Kidney epithelial cell (primary cell): ENCODE measurements at regions not wholly inside any gene's neighbourhood (a gene's known extent, or its start where the extent isn't known, plus 50 kb on each side); places are given as distances from the start of the nearest gene placed in this dataset.

Experiments
- DNase-seq: peaks from one replicate; pipeline ENCODE4 v3.0.0-alpha.2; 2010; ENCODE audit warnings: low read depth
- H3K27me3 ChIP-seq: 2 replicates; pipeline ENCODE4 v1.6.0; 2011; ENCODE audit warnings: low read length; ENCODE audit not compliant: control insufficient read depth, insufficient read depth
- H3K36me3 ChIP-seq: 2 replicates; pipeline ENCODE4 v1.5.1; 2011; ENCODE audit warnings: low read length; ENCODE audit not compliant: control insufficient read depth, insufficient read depth
- H3K4me3 ChIP-seq: 2 replicates; pipeline ENCODE4 v1.5.1; 2011; ENCODE audit warnings: low read depth, mild to moderate bottlenecking, control low read depth, low read length
- TF ChIP-seq, protein P1 (sequence below): IDR thresholded peaks from 2 replicates; pipeline ENCODE4 v1.5.1; 2011; ENCODE audit warnings: mild to moderate bottlenecking, moderate library complexity, low read length, control low read depth, inconsistent platforms; ENCODE audit not compliant: insufficient read depth, poor library complexity, severe bottlenecking

DNA sequence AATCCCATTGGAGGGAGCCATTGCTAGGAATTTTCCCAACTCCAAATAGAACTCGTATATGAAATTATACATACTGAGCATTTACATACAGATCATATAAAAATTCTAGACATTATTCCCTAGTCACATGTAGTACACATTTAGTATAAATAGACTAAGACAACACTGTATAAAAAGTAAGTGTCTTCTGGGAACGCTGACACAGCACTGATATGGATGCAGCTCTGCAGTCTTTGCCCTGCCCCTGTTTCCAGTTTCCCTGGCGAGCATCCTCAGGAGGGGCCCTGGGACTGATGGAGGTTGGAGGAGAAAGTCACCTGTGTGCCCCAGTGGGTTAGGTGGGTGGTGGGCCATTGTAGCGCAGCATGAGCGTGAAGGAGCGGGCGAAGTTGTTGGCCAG is 97.8 kb upstream of the CLMN start:
- Histone ChIP-seq H3K36me3 (no peaks in the 10 kb centered on the region), H3K4me3 (no peak overlapping the region), H3K27me3 (peaks cover 6% of the 10 kb centered on the region)
- TF ChIP-seq, protein P1, sequence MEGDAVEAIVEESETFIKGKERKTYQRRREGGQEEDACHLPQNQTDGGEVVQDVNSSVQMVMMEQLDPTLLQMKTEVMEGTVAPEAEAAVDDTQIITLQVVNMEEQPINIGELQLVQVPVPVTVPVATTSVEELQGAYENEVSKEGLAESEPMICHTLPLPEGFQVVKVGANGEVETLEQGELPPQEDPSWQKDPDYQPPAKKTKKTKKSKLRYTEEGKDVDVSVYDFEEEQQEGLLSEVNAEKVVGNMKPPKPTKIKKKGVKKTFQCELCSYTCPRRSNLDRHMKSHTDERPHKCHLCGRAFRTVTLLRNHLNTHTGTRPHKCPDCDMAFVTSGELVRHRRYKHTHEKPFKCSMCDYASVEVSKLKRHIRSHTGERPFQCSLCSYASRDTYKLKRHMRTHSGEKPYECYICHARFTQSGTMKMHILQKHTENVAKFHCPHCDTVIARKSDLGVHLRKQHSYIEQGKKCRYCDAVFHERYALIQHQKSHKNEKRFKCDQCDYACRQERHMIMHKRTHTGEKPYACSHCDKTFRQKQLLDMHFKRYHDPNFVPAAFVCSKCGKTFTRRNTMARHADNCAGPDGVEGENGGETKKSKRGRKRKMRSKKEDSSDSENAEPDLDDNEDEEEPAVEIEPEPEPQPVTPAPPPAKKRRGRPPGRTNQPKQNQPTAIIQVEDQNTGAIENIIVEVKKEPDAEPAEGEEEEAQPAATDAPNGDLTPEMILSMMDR, result no peak
- DNase-seq, result no peak

DNA sequence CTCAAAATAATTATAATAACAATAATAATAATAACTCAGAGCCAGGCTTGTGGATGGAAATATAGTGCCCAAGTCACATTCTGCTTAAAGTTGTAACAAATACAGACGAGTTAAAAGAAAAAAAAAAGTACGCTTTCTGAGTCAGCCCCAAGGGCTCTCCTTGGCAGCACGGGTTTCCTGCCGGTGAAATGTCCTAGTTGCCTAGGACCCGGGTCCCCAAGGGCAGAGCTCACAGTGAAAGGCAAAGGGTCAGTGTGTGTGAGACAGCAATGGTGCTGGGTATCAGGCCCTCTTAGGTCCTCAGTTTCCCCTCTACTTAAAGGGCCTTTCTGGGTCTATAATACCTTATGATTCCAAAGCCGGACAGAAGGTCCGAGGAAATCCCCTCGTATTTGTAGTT is 96.3 kb upstream of the CLMN start:
- TF ChIP-seq, protein P1, result no peak
- no peak for DNase-seq
- H3K4me3 ChIP-seq, result no peak overlapping the region
- H3K36me3 ChIP-seq, result no peaks in the 10 kb centered on the region
- peaks cover 6% of the 10 kb centered on the region for H3K27me3 ChIP-seq

DNA sequence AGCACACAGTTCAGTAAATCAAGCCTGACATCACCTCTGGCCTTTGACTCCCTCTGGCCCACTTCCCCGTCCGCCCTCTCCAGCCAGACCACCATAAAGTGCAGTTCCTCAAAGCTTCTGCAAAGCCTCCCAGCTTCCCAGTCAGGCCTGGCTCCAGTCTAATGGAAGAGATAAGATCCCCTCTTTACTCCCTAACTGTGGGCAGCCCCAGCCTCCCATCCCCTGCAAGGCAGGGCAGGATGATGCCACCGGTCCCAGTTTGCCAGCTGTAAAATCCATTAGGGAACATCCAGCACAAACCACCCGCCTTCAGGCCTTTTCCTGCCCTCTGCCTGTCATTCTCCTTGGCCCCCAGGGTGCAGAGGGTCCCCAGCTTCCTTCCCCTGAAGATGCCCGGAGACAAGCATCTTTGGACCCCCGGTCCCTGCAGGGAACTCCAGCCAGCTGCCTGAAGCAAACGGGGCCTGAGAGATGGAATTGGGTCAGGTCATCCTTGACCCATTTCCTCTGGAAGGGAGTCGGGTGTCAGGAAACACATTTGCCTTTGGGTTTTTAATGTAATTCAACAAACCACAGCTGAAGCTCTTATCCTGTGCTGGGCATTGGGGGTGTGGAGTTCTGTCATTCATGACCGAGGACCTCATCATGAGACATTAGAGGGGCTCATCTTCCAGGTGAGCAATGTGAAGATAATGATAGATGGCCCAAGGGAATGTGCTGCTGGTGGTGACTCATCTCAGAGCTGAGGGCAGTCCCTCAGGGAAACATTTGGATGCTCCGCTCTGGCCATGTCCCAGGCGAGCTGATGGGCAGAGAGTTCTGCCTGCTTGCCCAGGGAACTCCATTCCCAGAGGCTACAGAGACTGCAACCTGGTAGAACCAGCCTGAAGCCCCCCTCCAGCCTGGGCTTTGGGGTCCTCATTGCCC is 93.8 kb upstream of the CLMN start:
- no peak overlapping the region for H3K4me3 ChIP-seq
- no peak for DNase-seq
- TF ChIP-seq, protein P1, result no peak

DNA sequence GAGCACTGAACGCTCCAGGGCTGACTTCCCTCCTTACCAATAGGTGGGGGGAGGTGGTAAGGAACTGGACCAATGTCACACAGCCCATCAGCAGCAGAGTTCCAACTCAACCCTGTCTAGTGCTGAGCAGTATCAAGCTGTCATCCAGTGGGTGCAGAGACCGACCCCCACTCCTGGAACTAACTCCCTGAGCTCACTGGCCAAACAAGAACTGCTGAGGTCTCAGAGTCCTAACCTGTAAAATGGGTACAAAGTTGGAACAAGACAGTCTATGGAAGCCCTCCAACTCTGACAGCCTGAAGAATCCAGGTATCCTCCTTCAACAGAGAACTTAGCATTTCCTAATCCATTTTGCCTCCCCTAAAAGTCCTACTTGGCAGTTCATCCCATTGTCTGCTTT is 91.1 kb upstream of the CLMN start:
- TF ChIP-seq, protein P1, result no peak
- Histone ChIP-seq H3K36me3 (no peaks in the 10 kb centered on the region), H3K4me3 (no peak overlapping the region), H3K27me3 (peaks cover 15% of the 10 kb centered on the region)
- DNase-seq, result no peak

More for the DNA sequence above, 93.8 kb upstream of the CLMN start:
- H3K36me3 ChIP-seq, result no peaks in the 10 kb centered on the region
- peaks cover 15% of the 10 kb centered on the region for H3K27me3 ChIP-seq

DNA sequence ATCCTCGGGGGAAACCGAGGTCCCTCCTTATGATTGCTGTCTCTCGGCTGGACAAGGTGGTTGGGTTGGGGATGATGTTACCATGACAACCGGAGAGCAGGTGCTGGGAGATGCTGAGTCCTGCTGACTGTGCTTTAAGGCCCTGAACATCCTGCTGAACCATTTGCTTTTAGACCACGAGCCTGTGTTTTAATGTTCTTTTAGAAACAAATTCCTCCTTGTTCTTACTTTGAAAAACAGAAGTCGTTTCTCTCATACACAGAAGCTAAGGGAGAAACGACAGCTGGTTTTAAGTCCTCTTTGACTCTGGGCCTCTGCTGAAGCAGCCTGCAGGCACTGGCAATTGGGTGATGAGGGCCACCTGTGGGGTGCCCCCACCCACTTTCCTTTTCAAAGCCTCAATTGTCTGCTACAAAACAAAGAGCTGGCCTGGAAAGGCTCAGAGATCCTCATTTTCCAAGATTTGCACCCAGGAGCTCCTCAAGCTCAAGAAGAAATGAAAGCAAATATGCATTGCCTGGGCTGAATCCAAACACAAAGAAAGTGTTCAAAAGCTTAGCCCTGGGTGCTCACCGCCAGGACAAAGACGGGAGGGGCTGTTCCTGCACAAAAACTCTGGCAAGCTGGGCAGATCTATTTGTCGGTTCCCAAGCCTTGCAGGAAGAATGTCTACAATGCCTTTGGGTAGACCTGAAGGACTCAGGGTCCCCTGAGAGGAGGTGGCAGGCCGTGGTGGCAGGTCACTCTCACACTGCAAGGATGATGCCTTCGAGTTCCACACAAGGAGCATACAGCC is 90.0 kb upstream of the CLMN start:
- H3K27me3 ChIP-seq, result peaks cover 15% of the 10 kb centered on the region
- TF ChIP-seq, protein P1, result no peak

More for the DNA sequence above, 90.0 kb upstream of the CLMN start:
- H3K36me3 ChIP-seq, result no peaks in the 10 kb centered on the region
- no peak for DNase-seq
- no peak overlapping the region for H3K4me3 ChIP-seq
